ENCODE measurements at regions not wholly inside any gene's neighbourhood (a gene's known extent, or its start where the extent isn't known, plus 50 kb on each side); places are given as distances from the start of the nearest gene placed in this dataset.

DNA sequence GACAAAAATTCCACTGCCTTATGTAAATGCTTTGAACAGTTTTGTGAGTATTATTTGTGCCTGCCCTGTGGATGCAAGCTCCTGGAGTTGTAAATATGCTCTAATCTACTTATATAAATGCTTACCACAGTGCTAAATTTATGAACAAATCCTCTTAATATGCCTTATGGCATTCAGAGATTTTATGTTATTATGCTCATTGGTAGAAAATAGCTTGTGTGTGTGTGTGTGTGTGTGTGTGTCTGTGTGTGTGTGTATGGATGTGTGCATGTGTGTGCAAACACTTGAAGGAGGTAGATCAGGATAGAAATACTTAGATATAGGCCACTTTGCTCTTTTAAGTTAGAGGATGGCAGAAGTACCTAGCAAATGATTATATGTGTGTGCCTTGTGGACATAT is 253.9 kb downstream of the TAF11L14 start:
- H3K4me3 ChIP-seq: no peak overlapping the region
- no peak overlapping the region for H3K27ac Mint-ChIP-seq
- no peaks in the 10 kb centered on the region for H3K27me3 Mint-ChIP-seq (ENCODE audit: insufficient read depth, low read depth, poor library complexity)
- TF ChIP-seq EZH2phosphoT487 (IDR thresholded peaks at IDR 0.05; ENCODE audit: unreplicated experiment) (no peak), CTCF (conservative IDR thresholded peaks at IDR 0.05; ENCODE audit: low read depth in 2 of 2) (no peak), ETS1 (IDR thresholded peaks at IDR 0.05) (no peak), ZNF114 (CRISPR knock-in tag; IDR thresholded peaks at IDR 0.05) (no peak), EZH2 (IDR thresholded peaks at IDR 0.05; ENCODE audit: low read depth, unreplicated experiment) (no peak), STAT1 (IDR thresholded peaks at IDR 0.05; ENCODE audit: unreplicated experiment) (no peak)
- H3K9me2 ChIP-seq (ENCODE audit: insufficient read depth): peaks cover 13% of the 10 kb centered on the region
- no peak for ATAC-seq
- no peak overlapping the region for H3K4me3 Mint-ChIP-seq
- no peaks in the 10 kb centered on the region for H3K36me3 ChIP-seq (ENCODE audit: insufficient read depth)
- 0 out of 3 replicates have a peak, but pooled peaks cover 4% of the 10 kb centered on the region for H3K9me3 Mint-ChIP-seq
- H3K4me1 Mint-ChIP-seq: peaks cover 4% of the 10 kb centered on the region; the same call in 2 of the 3 replicates
- no peaks in the 10 kb centered on the region for H3K79me2 ChIP-seq (replicated peaks; ENCODE audit: insufficient read depth)
- H4K20me1 ChIP-seq (replicated peaks; ENCODE audit: insufficient read depth): no peaks in the 10 kb centered on the region
- H3F3A ChIP-seq (replicated peaks; ENCODE audit: low read depth): no peaks in the 10 kb centered on the region
- no peak overlapping the region for H3K27ac ChIP-seq (ENCODE audit: low read depth)
- DNase-seq (ENCODE audit: low spot score): no peak
- H3K4me2 ChIP-seq: no peak overlapping the region
- H3K36me3 Mint-ChIP-seq (ENCODE audit: low read depth): no peaks in the 10 kb centered on the region
- no peak overlapping the region for H2AFZ ChIP-seq
- no peaks in the 10 kb centered on the region for H3K4me1 ChIP-seq (ENCODE audit: insufficient read depth)
- H3K27me3 ChIP-seq (ENCODE audit: insufficient read depth): no peaks in the 10 kb centered on the region

DNA sequence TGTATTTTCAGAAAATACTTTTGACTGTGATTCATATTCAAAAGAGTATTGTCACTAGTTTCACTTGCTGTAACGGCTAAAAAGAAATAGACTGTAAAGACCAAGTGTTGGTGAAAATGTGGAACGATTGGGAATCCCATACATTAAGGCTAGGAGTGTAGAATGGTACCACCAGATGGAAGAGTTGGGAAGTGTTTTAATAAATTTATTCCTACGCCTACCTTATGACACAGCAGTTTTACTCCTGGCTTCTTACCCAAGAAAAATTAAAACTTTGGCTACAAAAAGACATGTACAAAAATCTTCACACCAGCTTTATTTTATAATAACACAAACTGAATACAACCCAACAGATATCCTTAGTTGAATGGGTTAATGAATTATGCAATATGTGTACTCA is 256.2 kb downstream of the TAF11L14 start:
- Histone ChIP-seq H3K4me2 (no peak overlapping the region), H4K20me1 (replicated peaks; ENCODE audit: insufficient read depth) (no peaks in the 10 kb centered on the region), H3K27me3 (ENCODE audit: insufficient read depth) (no peaks in the 10 kb centered on the region), H3F3A (replicated peaks; ENCODE audit: low read depth) (no peaks in the 10 kb centered on the region), H3K27ac (ENCODE audit: low read depth) (no peak overlapping the region), H3K79me2 (replicated peaks; ENCODE audit: insufficient read depth) (no peaks in the 10 kb centered on the region), H3K36me3 (ENCODE audit: insufficient read depth) (no peaks in the 10 kb centered on the region), H3K9me2 (ENCODE audit: insufficient read depth) (peaks cover 13% of the 10 kb centered on the region; the same call in 1 of the 2 replicates), H3K4me1 (ENCODE audit: insufficient read depth) (no peaks in the 10 kb centered on the region), H3K4me3 (no peak overlapping the region), H2AFZ (no peak overlapping the region)
- Mint-ChIP-seq H3K9me3 (no peaks in the 10 kb centered on the region; the same call in 2 of the 3 replicates), H3K36me3 (ENCODE audit: low read depth) (no peaks in the 10 kb centered on the region), H3K27me3 (ENCODE audit: insufficient read depth, low read depth, poor library complexity) (no peaks in the 10 kb centered on the region), H3K4me3 (no peak overlapping the region), H3K4me1 (no peaks in the 10 kb centered on the region), H3K27ac (no peak overlapping the region)
- ATAC-seq (no peak), DNase-seq (ENCODE audit: low spot score) (no peak)
- TF ChIP-seq CTCF (conservative IDR thresholded peaks at IDR 0.05; ENCODE audit: low read depth in 2 of 2) (no peak), POLR2AphosphoS5 (IDR thresholded peaks at IDR 0.05; ENCODE audit: low read depth) (no peak), EZH2 (IDR thresholded peaks at IDR 0.05; ENCODE audit: low read depth, unreplicated experiment) (no peak), JUNB (IDR thresholded peaks at IDR 0.05; ENCODE audit: unreplicated experiment) (no peak)
- TF ChIP-seq, protein P1, sequence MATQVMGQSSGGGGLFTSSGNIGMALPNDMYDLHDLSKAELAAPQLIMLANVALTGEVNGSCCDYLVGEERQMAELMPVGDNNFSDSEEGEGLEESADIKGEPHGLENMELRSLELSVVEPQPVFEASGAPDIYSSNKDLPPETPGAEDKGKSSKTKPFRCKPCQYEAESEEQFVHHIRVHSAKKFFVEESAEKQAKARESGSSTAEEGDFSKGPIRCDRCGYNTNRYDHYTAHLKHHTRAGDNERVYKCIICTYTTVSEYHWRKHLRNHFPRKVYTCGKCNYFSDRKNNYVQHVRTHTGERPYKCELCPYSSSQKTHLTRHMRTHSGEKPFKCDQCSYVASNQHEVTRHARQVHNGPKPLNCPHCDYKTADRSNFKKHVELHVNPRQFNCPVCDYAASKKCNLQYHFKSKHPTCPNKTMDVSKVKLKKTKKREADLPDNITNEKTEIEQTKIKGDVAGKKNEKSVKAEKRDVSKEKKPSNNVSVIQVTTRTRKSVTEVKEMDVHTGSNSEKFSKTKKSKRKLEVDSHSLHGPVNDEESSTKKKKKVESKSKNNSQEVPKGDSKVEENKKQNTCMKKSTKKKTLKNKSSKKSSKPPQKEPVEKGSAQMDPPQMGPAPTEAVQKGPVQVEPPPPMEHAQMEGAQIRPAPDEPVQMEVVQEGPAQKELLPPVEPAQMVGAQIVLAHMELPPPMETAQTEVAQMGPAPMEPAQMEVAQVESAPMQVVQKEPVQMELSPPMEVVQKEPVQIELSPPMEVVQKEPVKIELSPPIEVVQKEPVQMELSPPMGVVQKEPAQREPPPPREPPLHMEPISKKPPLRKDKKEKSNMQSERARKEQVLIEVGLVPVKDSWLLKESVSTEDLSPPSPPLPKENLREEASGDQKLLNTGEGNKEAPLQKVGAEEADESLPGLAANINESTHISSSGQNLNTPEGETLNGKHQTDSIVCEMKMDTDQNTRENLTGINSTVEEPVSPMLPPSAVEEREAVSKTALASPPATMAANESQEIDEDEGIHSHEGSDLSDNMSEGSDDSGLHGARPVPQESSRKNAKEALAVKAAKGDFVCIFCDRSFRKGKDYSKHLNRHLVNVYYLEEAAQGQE (IDR thresholded peaks at IDR 0.05; ENCODE audit: unreplicated experiment): no peak
